ENCODE measurements at regions not wholly inside any gene's neighbourhood (a gene's known extent, or its start where the extent isn't known, plus 50 kb on each side); places are given as distances from the start of the nearest gene placed in this dataset.

- no peaks in the 10 kb centered on the region for H3K4me1 ChIP-seq (ENCODE audit: control insufficient read depth, insufficient read depth, low read length)
- no peaks in the 10 kb centered on the region for H3K27me3 ChIP-seq (ENCODE audit: control insufficient read depth, insufficient read depth, low read length, poor library complexity, severe bottlenecking)
- no peak overlapping the region for H3K4me3 ChIP-seq (ENCODE audit: insufficient read depth, low read depth, low read length)
- H3K27ac ChIP-seq (ENCODE audit: insufficient read depth, low read depth, low read length, poor library complexity, severe bottlenecking), result no peak overlapping the region
- H3K9me3 ChIP-seq (ENCODE audit: control insufficient read depth, low read length), result no peaks in the 10 kb centered on the region
- no peaks in the 10 kb centered on the region for H3K36me3 ChIP-seq (ENCODE audit: control insufficient read depth, insufficient read depth, low read length)
These were observed 986.7 kb upstream of the CDH2 start for GRCh38 chr18:29163596-29163995.

- Histone ChIP-seq H3K4me3 (ENCODE audit: insufficient read depth, low read depth, low read length) (no peak overlapping the region), H3K27me3 (ENCODE audit: control insufficient read depth, insufficient read depth, low read length, poor library complexity, severe bottlenecking) (no peaks in the 10 kb centered on the region), H3K27ac (ENCODE audit: insufficient read depth, low read depth, low read length, poor library complexity, severe bottlenecking) (no peak overlapping the region), H3K36me3 (ENCODE audit: control insufficient read depth, insufficient read depth, low read length) (no peaks in the 10 kb centered on the region), H3K9me3 (ENCODE audit: control insufficient read depth, low read length) (no peaks in the 10 kb centered on the region), H3K4me1 (ENCODE audit: control insufficient read depth, insufficient read depth, low read length) (no peaks in the 10 kb centered on the region)
These were observed 984.5 kb upstream of the CDH2 start for GRCh38 chr18:29161429-29161828.

GRCh38 chr18:29160170-29160569 is 983.2 kb upstream of the CDH2 start:
- H3K36me3 ChIP-seq (ENCODE audit: control insufficient read depth, insufficient read depth, low read length), result no peaks in the 10 kb centered on the region
- no peaks in the 10 kb centered on the region for H3K4me1 ChIP-seq (ENCODE audit: control insufficient read depth, insufficient read depth, low read length)
- H3K27ac ChIP-seq (ENCODE audit: insufficient read depth, low read depth, low read length, poor library complexity, severe bottlenecking), result no peak overlapping the region
- 18 to 80% methylated on average over 1 to 2 of the region's 2 CpGs for WGBS, 2 experiments
- no peaks in the 10 kb centered on the region for H3K27me3 ChIP-seq (ENCODE audit: control insufficient read depth, insufficient read depth, low read length, poor library complexity, severe bottlenecking)
- H3K4me3 ChIP-seq (ENCODE audit: insufficient read depth, low read depth, low read length), result no peak overlapping the region
- H3K9me3 ChIP-seq (ENCODE audit: control insufficient read depth, low read length), result no peaks in the 10 kb centered on the region

- WGBS, 2 experiments, result 95 to 100% methylated on average over 2 to 4 of the region's 4 CpGs
- Histone ChIP-seq H3K27ac (ENCODE audit: insufficient read depth, low read depth, low read length, poor library complexity, severe bottlenecking) (no peak overlapping the region), H3K4me1 (ENCODE audit: control insufficient read depth, insufficient read depth, low read length) (no peaks in the 10 kb centered on the region), H3K9me3 (ENCODE audit: control insufficient read depth, low read length) (no peaks in the 10 kb centered on the region), H3K4me3 (ENCODE audit: insufficient read depth, low read depth, low read length) (no peak overlapping the region), H3K27me3 (ENCODE audit: control insufficient read depth, insufficient read depth, low read length, poor library complexity, severe bottlenecking) (no peaks in the 10 kb centered on the region), H3K36me3 (ENCODE audit: control insufficient read depth, insufficient read depth, low read length) (no peaks in the 10 kb centered on the region)
These were observed 981.0 kb upstream of the CDH2 start for GRCh38 chr18:29157905-29158304.

- Histone ChIP-seq H3K27ac (ENCODE audit: insufficient read depth, low read depth, low read length, poor library complexity, severe bottlenecking) (no peak overlapping the region), H3K4me1 (ENCODE audit: control insufficient read depth, insufficient read depth, low read length) (no peaks in the 10 kb centered on the region), H3K4me3 (ENCODE audit: insufficient read depth, low read depth, low read length) (no peak overlapping the region), H3K27me3 (ENCODE audit: control insufficient read depth, insufficient read depth, low read length, poor library complexity, severe bottlenecking) (no peaks in the 10 kb centered on the region), H3K9me3 (ENCODE audit: control insufficient read depth, low read length) (no peaks in the 10 kb centered on the region), H3K36me3 (ENCODE audit: control insufficient read depth, insufficient read depth, low read length) (no peaks in the 10 kb centered on the region)
- 89 to 97% methylated on average over 2 to 3 of the region's 3 CpGs for WGBS, 2 experiments
These were observed 980.3 kb upstream of the CDH2 start for GRCh38 chr18:29157057-29157780.

- H3K4me3 ChIP-seq (ENCODE audit: insufficient read depth, low read depth, low read length), result no peak overlapping the region
- H3K27ac ChIP-seq (ENCODE audit: insufficient read depth, low read depth, low read length, poor library complexity, severe bottlenecking), result no peak overlapping the region
- H3K4me1 ChIP-seq (ENCODE audit: control insufficient read depth, insufficient read depth, low read length), result no peaks in the 10 kb centered on the region
- H3K9me3 ChIP-seq (ENCODE audit: control insufficient read depth, low read length), result no peaks in the 10 kb centered on the region
- no peaks in the 10 kb centered on the region for H3K27me3 ChIP-seq (ENCODE audit: control insufficient read depth, insufficient read depth, low read length, poor library complexity, severe bottlenecking)
- WGBS, 2 experiments, result 94 to 97% methylated on average over 4 of the region's 4 CpGs
- H3K36me3 ChIP-seq (ENCODE audit: control insufficient read depth, insufficient read depth, low read length), result no peaks in the 10 kb centered on the region
These were observed 979.6 kb upstream of the CDH2 start for GRCh38 chr18:29156531-29156930.

- Histone ChIP-seq H3K27me3 (ENCODE audit: control insufficient read depth, insufficient read depth, low read length, poor library complexity, severe bottlenecking) (no peaks in the 10 kb centered on the region), H3K9me3 (ENCODE audit: control insufficient read depth, low read length) (no peaks in the 10 kb centered on the region), H3K4me3 (ENCODE audit: insufficient read depth, low read depth, low read length) (no peak overlapping the region), H3K36me3 (ENCODE audit: control insufficient read depth, insufficient read depth, low read length) (no peaks in the 10 kb centered on the region), H3K4me1 (ENCODE audit: control insufficient read depth, insufficient read depth, low read length) (no peaks in the 10 kb centered on the region), H3K27ac (ENCODE audit: insufficient read depth, low read depth, low read length, poor library complexity, severe bottlenecking) (no peak overlapping the region)
- WGBS, 2 experiments, result 81 to 87% methylated on average over 6 to 9 of the region's 9 CpGs
These were observed 978.1 kb upstream of the CDH2 start for GRCh38 chr18:29154758-29155725.

GRCh38 chr18:29154196-29154757 is 977.3 kb upstream of the CDH2 start:
- H3K36me3 ChIP-seq (ENCODE audit: control insufficient read depth, insufficient read depth, low read length), result no peaks in the 10 kb centered on the region
- no peaks in the 10 kb centered on the region for H3K4me1 ChIP-seq (ENCODE audit: control insufficient read depth, insufficient read depth, low read length)
- WGBS, 2 experiments, result 91 to 100% methylated on average over 1 of the region's 1 CpG
- H3K4me3 ChIP-seq (ENCODE audit: insufficient read depth, low read depth, low read length), result no peak overlapping the region
- no peak overlapping the region for H3K27ac ChIP-seq (ENCODE audit: insufficient read depth, low read depth, low read length, poor library complexity, severe bottlenecking)
- no peaks in the 10 kb centered on the region for H3K9me3 ChIP-seq (ENCODE audit: control insufficient read depth, low read length)
- no peaks in the 10 kb centered on the region for H3K27me3 ChIP-seq (ENCODE audit: control insufficient read depth, insufficient read depth, low read length, poor library complexity, severe bottlenecking)

GRCh38 chr18:29153091-29153490 is 976.2 kb upstream of the CDH2 start:
- Histone ChIP-seq H3K4me1 (ENCODE audit: control insufficient read depth, insufficient read depth, low read length) (no peaks in the 10 kb centered on the region), H3K27ac (ENCODE audit: insufficient read depth, low read depth, low read length, poor library complexity, severe bottlenecking) (no peak overlapping the region), H3K9me3 (ENCODE audit: control insufficient read depth, low read length) (no peaks in the 10 kb centered on the region), H3K4me3 (ENCODE audit: insufficient read depth, low read depth, low read length) (no peak overlapping the region), H3K36me3 (ENCODE audit: control insufficient read depth, insufficient read depth, low read length) (no peaks in the 10 kb centered on the region), H3K27me3 (ENCODE audit: control insufficient read depth, insufficient read depth, low read length, poor library complexity, severe bottlenecking) (no peaks in the 10 kb centered on the region)
- WGBS, 2 experiments, result 90 to 96% methylated on average over 7 of the region's 7 CpGs

- Histone ChIP-seq H3K27me3 (ENCODE audit: control insufficient read depth, insufficient read depth, low read length, poor library complexity, severe bottlenecking) (no peaks in the 10 kb centered on the region), H3K9me3 (ENCODE audit: control insufficient read depth, low read length) (no peaks in the 10 kb centered on the region), H3K4me3 (ENCODE audit: insufficient read depth, low read depth, low read length) (no peak overlapping the region), H3K36me3 (ENCODE audit: control insufficient read depth, insufficient read depth, low read length) (no peaks in the 10 kb centered on the region), H3K4me1 (ENCODE audit: control insufficient read depth, insufficient read depth, low read length) (no peaks in the 10 kb centered on the region), H3K27ac (ENCODE audit: insufficient read depth, low read depth, low read length, poor library complexity, severe bottlenecking) (no peak overlapping the region)
- WGBS, 2 experiments, result 42 to 81% methylated on average over 2 of the region's 2 CpGs
These were observed 971.0 kb upstream of the CDH2 start for GRCh38 chr18:29147944-29148343.
